ENCODE measurements at regions not wholly inside any gene's neighbourhood (a gene's known extent, or its start where the extent isn't known, plus 50 kb on each side); places are given as distances from the start of the nearest gene placed in this dataset.

DNA sequence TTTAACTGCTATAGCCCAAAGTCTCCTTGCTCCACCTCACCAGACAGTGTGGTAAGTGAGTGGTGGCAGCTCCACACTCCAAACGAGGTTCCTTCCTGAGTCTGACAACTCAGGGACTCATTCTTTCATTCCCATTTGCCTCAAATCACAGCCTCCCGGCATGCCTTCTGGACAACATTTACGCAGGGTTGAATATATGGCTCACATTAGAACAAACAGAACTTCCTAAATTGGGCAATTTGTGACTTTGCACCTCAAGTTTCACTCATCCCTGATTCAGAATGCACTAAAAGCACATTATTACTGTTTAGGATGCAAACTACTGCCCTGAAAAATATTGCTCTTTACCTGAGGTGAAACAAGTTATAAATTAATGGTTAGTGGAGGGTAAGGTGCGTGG lies 224.6 kb upstream of the PPARGC1A start:
- no peak for DNase-seq (ENCODE audit: low read depth, low spot score)

DNA sequence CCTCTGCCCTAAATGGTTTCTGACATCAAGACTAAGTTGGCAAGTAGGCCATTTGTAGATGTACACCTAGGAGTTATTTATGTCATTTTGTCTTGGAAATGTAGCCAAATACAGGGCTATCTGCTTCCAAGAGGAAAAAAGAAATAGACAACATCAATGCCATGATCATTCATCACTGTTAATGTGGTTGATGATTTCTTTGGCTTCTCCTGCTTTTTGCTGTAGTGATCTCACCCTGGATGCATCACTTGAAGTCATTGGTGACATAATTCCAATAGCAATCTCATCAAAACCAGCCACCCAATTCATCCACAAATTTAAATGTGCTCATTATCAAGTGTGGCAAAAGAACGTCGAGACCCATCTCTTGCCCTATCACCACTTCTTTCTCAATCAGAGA lies 222.6 kb upstream of the PPARGC1A start:
- no peak for DNase-seq (ENCODE audit: low read depth, low spot score)

DNA sequence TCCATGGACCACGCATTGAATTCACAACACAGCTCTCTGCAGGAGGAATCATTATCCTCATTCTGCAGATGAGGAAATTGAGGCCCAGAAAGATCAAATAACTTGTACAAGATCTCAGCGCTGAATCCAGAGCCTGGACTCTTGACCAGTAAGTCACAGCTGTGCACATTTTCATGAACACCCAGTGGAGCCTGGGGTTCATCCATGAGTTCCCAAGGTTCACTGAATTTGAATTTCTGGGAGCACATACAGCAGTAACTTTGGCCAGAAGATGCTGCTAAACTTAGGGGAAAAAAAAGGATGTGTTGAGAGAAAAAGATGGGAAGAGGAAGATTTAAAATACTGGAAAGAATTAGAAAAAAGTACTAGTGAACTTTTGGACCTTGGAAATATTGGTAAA lies 218.7 kb upstream of the PPARGC1A start:
- no peak for DNase-seq (ENCODE audit: low read depth, low spot score)

DNA sequence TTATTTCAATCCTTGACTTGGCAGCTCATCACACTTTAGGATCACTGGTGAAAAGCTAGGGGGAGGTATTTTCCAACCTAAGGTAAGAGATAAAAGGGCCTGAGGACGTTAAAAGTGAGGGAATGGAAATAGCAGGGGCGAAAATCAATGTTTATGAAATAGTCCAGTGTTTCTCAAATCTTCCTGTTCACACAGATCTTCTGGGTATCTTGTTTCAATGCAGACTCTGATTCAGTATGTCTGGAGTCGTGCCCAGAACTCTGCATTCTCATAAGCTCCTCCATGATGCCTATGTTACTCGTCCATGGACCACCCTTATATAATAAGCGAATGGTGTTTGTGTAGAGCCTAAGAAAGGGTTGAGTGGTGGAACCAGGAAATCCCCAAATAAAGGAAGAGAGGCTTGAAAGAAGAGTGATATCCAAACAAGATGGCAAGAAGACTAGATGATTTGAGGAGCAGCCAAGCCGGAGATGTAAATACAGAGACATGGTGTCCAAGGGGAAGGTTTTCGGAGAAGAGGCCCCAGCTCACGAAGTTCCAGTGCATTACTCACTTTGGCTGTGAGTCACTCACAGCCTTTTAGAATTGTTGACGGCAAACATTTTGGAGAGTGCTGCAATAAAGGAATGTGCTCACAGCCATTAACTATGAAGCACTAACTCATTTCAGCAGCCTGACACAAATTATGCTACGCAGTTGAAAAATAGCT lies 215.6 kb upstream of the PPARGC1A start:
- DNase-seq (ENCODE audit: low read depth, low spot score): no peak

DNA sequence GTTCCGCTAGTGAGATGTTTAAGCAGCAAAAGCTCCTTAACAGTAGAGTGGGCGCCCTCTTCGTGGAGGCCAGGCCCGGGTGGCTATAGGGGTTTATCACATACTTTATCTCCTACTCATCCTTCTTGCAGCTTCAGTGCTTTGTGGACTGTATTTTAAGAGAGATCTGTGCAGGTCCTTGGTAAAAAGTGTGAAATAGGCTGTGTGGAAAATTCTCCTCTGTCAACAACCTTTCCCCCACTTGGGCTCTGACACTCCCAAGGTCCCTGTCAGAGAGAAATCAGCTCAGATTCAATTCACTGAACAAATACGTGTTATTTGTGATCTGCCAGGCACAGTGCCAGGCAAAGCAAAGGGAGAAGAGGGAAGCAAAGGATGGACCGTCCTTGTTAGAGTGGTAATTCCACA lies 214.3 kb upstream of the PPARGC1A start:
- DNase-seq (ENCODE audit: low read depth, low spot score): no peak

DNA sequence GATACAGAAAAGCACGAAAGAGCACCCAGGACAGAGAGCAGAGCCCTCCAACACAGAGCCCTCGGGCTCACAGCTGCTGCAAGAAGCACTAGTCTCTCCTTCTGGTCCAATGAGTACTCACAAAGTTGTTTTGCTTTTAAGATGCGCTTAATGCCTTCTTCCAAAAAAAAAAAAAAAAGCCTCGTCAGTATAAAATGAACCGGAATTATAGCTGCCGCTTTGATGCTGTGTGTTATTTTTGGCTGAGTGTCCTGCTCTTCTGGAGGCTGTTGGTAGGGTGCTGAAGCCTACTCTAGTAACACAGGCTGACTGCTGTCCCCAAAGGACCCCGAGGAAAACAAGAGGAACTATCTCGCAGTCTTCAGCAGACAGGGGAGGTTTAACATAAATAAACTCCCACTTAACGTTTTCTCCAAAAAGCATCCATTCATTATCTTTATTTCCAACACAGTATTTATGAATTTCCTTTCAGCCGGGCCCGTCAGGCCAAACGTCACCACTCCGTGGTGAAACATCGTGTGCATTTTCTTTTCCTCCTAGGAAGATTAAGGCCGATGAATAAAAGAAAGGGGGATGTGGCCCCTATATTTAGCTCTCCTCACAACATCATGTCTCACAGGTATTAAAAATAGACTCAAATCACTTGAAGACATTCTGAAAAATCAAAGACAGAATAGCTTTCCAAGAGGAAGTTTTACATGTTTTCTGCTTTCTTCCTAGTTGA lies 213.7 kb upstream of the PPARGC1A start:
- DNase-seq (ENCODE audit: low read depth, low spot score): no peak

DNA sequence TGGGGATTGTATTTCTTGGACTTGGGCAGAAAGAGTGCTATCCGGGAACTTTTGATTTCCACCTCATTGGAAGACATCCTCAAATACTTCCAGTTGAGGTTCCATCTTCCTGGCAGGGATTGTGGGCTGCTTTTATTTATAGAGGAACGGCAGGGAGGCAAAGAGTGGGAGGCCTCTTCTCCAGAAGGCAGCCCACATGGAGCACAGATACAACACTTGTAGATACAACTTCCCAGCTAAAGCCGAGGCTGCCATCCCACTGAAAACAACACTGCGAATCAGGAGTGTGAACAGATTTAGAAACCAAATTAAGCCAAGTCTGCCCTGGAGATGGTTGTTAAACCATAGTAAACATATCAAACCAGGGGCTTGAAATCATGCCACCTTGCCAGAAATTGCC lies 212.8 kb upstream of the PPARGC1A start:
- DNase-seq (ENCODE audit: low read depth, low spot score): no peak

DNA sequence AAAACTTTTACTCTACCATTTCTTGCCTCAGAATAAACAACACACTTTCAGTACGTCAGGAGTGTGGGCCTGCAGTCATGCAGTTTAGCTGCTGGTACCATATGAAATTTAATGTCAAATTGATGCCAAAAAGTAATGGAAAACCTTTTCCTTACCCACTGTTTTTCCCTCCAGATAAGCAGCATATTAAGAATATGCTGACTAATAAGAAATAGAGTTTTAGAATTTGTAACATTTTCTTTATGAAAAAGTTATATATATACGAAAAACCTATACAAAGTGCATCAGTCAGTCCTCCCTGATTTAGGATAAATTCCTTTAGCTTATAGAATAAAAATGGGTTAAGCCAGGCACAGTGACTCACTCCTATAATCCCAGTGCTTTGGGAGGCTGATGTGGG lies 206.8 kb upstream of the PPARGC1A start:
- no peak for DNase-seq (ENCODE audit: low read depth, low spot score)

DNA sequence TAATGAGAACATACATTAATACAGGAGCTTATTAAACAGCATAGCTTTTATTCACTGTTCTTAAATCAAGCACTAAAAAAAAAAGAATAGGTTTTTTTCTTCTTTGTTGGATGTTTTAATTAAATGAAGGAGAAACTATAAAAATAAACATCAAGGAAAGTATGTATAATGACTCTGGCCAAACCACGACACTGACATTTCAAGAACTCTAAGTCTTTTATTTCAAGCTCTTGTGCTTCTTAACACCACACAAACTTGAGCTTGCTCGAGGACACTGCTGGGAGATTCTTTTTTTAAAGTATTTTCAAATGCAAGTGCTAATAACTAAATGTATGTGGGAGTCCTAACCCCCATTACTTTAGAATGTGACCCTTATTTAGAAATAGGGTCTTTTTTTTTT lies 204.9 kb upstream of the PPARGC1A start:
- no peak for DNase-seq (ENCODE audit: low read depth, low spot score)

DNA sequence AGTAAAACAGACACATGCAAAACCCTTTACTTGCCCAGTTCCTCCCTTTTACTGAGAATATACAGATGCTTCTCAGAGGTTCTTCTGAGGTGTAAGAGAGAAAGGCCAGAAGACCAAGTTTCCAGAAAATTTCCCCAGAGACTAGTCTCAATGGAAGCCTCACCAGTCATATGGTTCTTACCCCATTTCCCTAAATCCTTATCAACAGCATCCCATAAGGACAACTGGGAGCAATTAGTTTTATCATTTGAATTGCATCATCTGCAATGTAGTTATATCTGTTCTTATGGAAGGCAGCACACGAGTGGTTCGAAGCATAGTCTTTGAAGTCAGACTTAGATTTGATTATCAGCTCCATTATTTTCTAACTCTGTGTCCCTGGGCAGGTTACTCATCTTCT lies 203.6 kb upstream of the PPARGC1A start:
- DNase-seq (ENCODE audit: low read depth, low spot score): no peak

DNA sequence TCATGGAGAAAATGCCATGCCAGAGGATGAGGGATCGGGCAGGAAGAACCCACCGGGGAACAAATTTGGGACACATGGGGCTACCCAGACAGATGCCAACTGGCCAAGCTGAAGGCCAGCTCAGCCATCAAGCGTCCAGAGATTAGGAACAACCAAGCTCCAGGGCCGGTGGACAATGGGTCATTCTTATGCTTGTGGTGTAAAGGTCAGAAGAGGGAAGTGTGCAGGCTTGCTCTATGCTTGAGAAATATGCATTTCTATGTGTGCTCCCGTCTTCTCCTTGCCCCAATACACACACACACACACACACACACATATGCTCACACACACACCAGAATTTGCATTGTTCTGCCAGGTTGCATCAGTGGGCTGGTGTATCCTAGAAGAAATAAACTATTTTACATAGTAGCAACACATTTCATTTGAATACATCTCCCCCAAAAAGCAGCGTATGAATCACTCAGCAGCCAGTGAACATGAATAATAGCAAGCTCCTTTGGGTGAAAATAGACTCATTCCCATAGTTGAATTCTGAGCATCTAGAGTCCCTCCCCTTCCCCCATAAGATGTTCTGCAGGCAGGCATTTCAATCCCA lies 201.9 kb upstream of the PPARGC1A start:
- DNase-seq (ENCODE audit: low read depth, low spot score): no peak

DNA sequence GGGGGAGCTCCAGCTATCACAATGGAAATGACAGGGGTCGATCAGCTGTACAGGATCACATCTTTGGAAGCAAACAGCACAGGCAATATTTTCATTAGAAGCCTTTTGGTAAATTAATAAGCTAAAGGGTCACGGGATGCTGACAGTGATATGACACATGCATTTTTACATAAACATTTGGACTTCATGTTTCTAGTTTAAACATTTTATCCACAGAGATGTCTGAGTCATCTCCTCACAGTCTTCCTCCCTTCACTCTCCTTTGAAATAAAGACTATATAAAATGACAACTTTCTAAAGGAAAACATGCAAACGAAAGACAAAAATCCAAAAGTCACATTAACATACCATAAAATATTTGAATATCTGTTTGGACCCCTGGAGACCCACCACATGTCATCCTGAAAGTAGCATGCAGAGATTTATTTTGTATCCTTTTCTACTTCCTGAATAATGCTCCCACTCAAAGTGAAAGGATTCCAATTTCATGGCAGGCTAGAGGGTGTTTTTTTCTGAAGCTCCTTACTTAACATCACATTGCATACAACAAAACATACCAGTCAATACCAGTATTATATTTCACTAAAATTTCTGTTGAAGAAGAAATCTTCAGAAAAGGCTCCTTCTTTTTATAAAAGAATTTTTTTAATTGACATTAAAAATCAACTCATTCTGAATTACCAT lies 200.1 kb upstream of the PPARGC1A start:
- no peak for DNase-seq (ENCODE audit: low read depth, low spot score)

DNA sequence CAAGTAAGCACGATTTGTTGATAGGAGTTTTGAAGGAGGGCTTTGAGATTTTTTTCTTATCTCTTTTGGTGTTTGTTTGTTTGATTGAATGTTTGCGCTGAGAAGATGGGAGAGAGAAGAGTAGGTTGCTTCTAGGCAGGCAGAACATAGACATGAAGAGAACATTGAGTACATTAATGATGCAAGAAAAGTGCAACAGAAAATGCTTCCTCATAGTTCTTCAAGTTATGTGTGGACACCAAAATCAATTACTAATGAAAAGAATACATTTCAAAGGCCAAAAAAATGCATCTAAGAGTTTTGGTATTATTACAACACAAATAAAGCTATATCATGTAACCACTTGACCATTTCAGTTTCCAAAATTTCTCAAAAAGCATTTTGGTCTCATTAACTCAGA lies 191.0 kb upstream of the PPARGC1A start:
- DNase-seq (ENCODE audit: low read depth, low spot score): no peak

DNA sequence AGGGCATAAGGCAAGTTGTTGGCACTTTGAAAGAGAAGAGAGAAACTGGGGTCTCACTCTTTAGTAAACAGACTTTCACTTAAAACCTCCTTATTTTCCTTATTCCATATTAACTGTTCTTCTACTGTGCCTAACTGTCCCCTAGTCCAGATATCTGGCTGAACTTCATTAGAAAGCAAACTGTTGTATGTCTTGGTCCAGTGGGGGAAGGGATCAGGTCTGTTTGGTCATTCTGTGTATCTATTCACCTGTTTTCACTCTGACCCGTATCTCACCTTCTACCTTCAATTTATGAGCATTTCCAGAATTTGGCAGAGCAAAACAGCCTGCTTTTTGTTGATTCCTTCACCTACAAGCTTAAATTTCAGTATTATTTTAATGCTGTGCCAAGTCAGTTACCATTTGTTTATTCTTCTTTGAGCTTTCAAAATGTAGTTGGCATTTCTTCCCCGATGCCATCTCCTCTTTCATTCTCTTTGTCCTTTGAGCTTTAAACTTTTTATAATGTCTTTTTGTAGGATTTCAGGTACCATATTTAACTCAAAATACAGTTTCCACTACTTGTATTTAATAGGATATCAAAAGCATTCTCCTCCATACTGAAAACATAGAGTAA lies 188.6 kb upstream of the PPARGC1A start:
- no peak for DNase-seq (ENCODE audit: low read depth, low spot score)

DNA sequence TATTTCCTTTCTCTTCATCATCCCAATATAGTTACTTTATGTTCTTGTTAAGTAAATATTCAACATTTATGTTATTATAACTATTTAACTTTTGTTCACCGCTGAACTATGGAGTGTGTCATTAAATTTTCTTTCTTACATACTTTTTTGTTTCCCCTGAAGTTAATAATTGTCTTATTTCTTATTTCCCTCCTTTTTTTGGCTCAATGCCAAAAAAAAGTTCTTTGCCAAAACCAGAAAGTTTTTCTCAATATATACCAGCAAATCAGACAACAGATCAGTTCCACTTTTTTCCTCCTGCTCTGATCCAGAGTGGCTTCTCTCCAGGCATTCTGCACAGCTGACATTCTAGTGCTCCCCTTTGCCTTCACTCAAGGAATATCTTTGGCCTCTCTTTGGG lies 187.0 kb upstream of the PPARGC1A start:
- no peak for DNase-seq (ENCODE audit: low read depth, low spot score)

DNA sequence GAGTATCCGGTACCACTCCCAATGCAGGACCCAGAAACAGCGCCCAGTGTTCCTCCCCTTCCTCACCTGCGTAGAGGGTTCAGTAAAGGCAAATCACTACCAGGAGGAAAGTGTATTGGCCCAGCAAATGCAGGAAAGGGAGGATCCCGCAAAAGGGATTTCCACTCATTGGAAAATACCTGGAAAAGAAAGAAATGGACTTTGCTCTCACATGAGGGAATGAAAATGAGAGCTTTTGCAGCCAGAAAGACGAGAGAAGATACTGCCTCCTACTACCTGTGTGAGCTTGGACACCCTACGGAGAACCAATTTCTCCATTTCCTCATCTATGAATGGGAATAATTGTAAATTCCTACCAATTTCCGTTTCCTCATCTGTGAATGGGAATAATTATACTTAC lies 184.1 kb upstream of the PPARGC1A start:
- no peak for DNase-seq (ENCODE audit: low read depth, low spot score)

DNA sequence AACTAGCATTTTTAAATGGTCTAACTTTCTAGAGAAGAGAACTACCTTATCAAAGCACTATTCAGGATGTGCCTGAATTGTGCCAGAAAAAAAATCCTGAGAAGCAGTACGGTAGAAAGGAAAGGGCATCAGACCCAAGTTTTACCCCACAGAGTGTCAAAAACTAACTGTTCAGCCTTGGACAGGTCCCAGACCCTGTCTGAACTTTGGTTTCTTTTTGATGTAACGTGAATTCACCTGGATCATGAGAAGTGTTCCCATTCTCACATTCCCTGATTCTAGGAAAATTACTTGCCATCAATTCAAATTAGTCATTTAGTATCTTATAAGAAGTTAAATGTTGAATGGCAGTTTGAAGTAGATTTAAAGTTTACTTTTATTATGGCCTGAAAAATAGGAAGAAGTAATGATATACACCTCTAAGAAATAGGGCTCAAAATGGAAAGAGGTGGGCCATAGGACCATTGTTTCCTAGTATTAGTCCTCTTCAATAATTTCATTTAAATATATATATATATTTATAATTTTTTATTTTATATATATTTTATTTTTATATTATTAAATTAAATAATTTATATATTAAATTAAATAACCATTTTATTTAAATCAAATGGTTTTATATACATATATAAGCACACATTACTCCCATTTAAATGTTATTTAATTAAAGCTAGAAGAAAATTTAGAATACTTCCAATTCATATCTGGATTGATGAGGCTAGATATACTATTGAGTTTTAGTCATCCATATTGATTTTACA lies 181.9 kb upstream of the PPARGC1A start:
- DNase-seq (ENCODE audit: low read depth, low spot score): no peak

DNA sequence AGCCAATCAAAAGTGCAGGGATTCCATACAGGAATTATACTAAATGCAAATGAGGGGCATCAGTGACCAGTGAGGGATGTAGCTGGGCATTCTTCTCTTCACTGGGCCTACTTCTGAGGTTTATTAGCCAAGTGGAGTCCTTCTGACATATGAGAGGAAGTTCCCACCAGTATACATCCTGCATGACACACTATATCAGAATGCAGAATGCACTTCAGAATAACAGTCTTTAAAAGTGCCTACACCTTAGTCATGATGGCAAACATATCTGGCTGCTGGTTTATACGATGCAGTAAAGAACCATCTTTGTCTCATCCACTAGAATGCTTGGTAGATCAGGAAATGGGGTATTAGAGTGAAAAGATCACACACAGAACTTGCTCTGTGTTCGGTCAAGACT lies 180.3 kb upstream of the PPARGC1A start:
- no peak for DNase-seq (ENCODE audit: low read depth, low spot score)

DNA sequence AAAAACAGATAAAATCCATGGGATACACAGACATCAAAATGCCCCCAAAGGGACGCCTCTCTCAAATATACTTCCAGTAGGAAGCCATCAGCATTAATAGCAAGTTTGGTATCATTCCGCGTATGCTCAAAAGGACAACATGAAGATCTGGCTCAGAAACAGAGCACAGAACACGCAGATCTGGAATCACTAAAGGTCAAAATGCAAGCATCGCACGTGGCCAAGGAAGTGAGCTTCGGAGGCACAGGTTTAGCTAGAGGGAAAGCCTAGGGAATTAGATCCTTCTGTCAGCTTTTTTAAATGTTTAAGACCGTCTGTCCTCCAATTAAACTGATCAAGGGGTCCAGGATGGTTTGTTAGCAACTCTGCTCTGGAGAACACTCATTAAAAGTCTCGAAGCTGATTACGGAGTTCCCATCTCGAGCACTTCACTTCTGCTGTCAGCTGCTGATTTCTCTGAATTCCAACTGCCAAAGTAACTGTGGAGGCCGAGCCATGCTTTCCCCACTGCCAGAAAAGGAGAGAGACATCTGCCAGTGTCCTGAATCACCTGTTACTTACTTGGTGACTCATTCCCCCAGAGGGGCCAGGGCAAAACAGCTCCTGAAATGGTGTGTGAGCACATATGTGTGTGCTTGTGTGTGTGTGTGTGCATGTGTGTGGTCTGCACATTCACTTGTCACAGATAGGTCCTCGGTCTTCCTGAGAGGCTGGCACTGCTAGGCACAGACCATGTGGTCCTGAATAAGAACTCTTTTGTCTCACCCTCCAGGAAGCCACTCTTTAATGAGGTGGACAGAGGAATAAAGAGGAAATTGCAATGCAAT lies 177.7 kb upstream of the PPARGC1A start:
- DNase-seq (ENCODE audit: low read depth, low spot score): no peak

DNA sequence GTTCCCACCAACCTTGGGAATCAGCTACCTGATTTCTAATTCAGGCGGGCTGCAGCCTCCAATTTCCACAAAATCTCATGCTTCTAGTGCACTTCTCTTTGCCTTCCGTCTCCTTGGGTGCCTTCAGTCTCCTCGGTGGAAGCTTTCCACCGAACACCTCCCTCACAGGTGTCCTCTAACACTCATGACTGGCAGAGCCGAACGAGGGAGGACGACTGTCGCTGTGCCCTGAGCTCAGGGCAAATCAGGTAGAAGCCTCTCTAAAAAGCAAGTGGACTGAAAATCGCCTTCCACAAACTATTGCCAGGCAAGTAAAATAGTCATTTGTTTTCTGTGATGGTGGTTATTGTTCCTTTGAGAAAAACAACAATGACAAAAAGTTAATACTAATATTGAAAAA lies 176.1 kb upstream of the PPARGC1A start:
- DNase-seq (ENCODE audit: low read depth, low spot score): no peak

Data from pulmonary artery endothelial cell (primary cell).